ENCODE measurements at regions not wholly inside any gene's neighbourhood (a gene's known extent, or its start where the extent isn't known, plus 50 kb on each side); places are given as distances from the start of the nearest gene placed in this dataset.
"Not testable (repeated sequence)": the region's sequence is repeated elsewhere in the genome, so short reads cannot be mapped to it uniquely, and the experiment has no call there.

GRCh38 chr4:189207872-189208271, 732.8 kb upstream of the FRG1 start:
- no peak for DNase-seq

- DNase-seq: no peak
These were observed 725.1 kb upstream of the FRG1 start for GRCh38 chr4:189215574-189215973.

- no peak for DNase-seq
These were observed 719.0 kb upstream of the FRG1 start for GRCh38 chr4:189221691-189222090.

- DNase-seq: no peak
These were observed 711.9 kb upstream of the FRG1 start for GRCh38 chr4:189228726-189229125.

- DNase-seq: no peak
These were observed 708.4 kb upstream of the FRG1 start for GRCh38 chr4:189232274-189232673.

- DNase-seq: not testable (repeated sequence)
These were observed 706.9 kb upstream of the FRG1 start for GRCh38 chr4:189233754-189234153.

GRCh38 chr4:189234948-189235347, 705.7 kb upstream of the FRG1 start:
- not testable (repeated sequence) for DNase-seq

- no peak for DNase-seq
These were observed 705.1 kb upstream of the FRG1 start for GRCh38 chr4:189235599-189235998.

GRCh38 chr4:189236321-189236720, 704.4 kb upstream of the FRG1 start:
- DNase-seq: not testable (repeated sequence)

GRCh38 chr4:189237340-189237739, 703.3 kb upstream of the FRG1 start:
- DNase-seq: no peak

- DNase-seq: no peak
These were observed 685.0 kb upstream of the FRG1 start for GRCh38 chr4:189255636-189256035.

GRCh38 chr4:189261475-189261874, 679.2 kb upstream of the FRG1 start:
- DNase-seq: no peak

- no peak for DNase-seq
These were observed 675.2 kb upstream of the FRG1 start for GRCh38 chr4:189265515-189265914.

- DNase-seq: no peak
These were observed 673.2 kb upstream of the FRG1 start for GRCh38 chr4:189267312-189267965.

- no peak for DNase-seq
These were observed 662.0 kb upstream of the FRG1 start for GRCh38 chr4:189278597-189279165.

- DNase-seq: no peak
These were observed 661.5 kb upstream of the FRG1 start for GRCh38 chr4:189279188-189279587.

GRCh38 chr4:189285377-189285776, 655.3 kb upstream of the FRG1 start:
- no peak for DNase-seq

- no peak for DNase-seq
These were observed 648.7 kb upstream of the FRG1 start for GRCh38 chr4:189291939-189292338.

- no peak for DNase-seq
These were observed 647.2 kb upstream of the FRG1 start for GRCh38 chr4:189293459-189293858.

GRCh38 chr4:189294574-189294973, 646.1 kb upstream of the FRG1 start:
- DNase-seq: no peak

- no peak for DNase-seq
These were observed 641.0 kb upstream of the FRG1 start for GRCh38 chr4:189299706-189300105.

GRCh38 chr4:189301692-189302091, 639.0 kb upstream of the FRG1 start:
- no peak for DNase-seq

- DNase-seq: no peak
These were observed 638.0 kb upstream of the FRG1 start for GRCh38 chr4:189302719-189303118.

- no peak for DNase-seq
These were observed 636.5 kb upstream of the FRG1 start for GRCh38 chr4:189304167-189304566.

GRCh38 chr4:189304809-189305208, 635.9 kb upstream of the FRG1 start:
- no peak for DNase-seq
